ENCODE measurements at regions not wholly inside any gene's neighbourhood (a gene's known extent, or its start where the extent isn't known, plus 50 kb on each side); places are given as distances from the start of the nearest gene placed in this dataset.
"Not testable (repeated sequence)": the region's sequence is repeated elsewhere in the genome, so short reads cannot be mapped to it uniquely, and the experiment has no call there.

- no peaks in the 10 kb centered on the region for H3K27me3 ChIP-seq (replicated peaks; ENCODE audit: insufficient read depth)
- no peak overlapping the region for H3K4me3 ChIP-seq
- TF ChIP-seq CTCF (IDR thresholded peaks at IDR 0.05): no peak
- no peaks in the 10 kb centered on the region for H3K36me3 ChIP-seq
- ATAC-seq (ENCODE audit: insufficient number of reproducible peaks, low FRiP score, low read depth) (no peak), DNase-seq (ENCODE audit: low spot score) (no peak)
- H3K9me3 ChIP-seq: no peaks in the 10 kb centered on the region
- H3K4me1 ChIP-seq (ENCODE audit: control insufficient read depth in 1 of 2, low read depth in 2 of 2): no peaks in the 10 kb centered on the region
- no peak overlapping the region for H3K27ac ChIP-seq
These were observed 617.0 kb upstream of the CBLB start for GRCh38 chr3:106485802-106486201.

GRCh38 chr3:106486945-106487639, 618.3 kb upstream of the CBLB start:
- H3K4me1 ChIP-seq (ENCODE audit: control insufficient read depth in 1 of 2, low read depth in 2 of 2); H3K36me3 ChIP-seq; H3K27ac ChIP-seq; DNase-seq (ENCODE audit: low spot score); H3K4me3 ChIP-seq; H3K27me3 ChIP-seq (replicated peaks; ENCODE audit: insufficient read depth); ATAC-seq (ENCODE audit: insufficient number of reproducible peaks, low FRiP score, low read depth); H3K9me3 ChIP-seq: not testable (repeated sequence)

- no peaks in the 10 kb centered on the region for H3K9me3 ChIP-seq
- H3K36me3 ChIP-seq: no peaks in the 10 kb centered on the region
- H3K4me1 ChIP-seq (ENCODE audit: control insufficient read depth in 1 of 2, low read depth in 2 of 2): no peaks in the 10 kb centered on the region
- DNase-seq (ENCODE audit: low spot score) (no peak), ATAC-seq (ENCODE audit: insufficient number of reproducible peaks, low FRiP score, low read depth) (no peak)
- no peak overlapping the region for H3K27ac ChIP-seq
- H3K27me3 ChIP-seq (replicated peaks; ENCODE audit: insufficient read depth): no peaks in the 10 kb centered on the region
- TF ChIP-seq CTCF (IDR thresholded peaks at IDR 0.05): no peak
- no peak overlapping the region for H3K4me3 ChIP-seq
These were observed 619.5 kb upstream of the CBLB start for GRCh38 chr3:106488331-106488730.

GRCh38 chr3:106491796-106492195, 623.0 kb upstream of the CBLB start:
- no peak overlapping the region for H3K4me3 ChIP-seq
- no peaks in the 10 kb centered on the region for H3K27me3 ChIP-seq (replicated peaks; ENCODE audit: insufficient read depth)
- H3K9me3 ChIP-seq: no peaks in the 10 kb centered on the region
- no peak for DNase-seq (ENCODE audit: low spot score)
- no peak for TF ChIP-seq CTCF (IDR thresholded peaks at IDR 0.05)
- H3K27ac ChIP-seq: no peak overlapping the region
- no peak for ATAC-seq (ENCODE audit: insufficient number of reproducible peaks, low FRiP score, low read depth)
- no peaks in the 10 kb centered on the region for H3K36me3 ChIP-seq
- no peaks in the 10 kb centered on the region for H3K4me1 ChIP-seq (ENCODE audit: control insufficient read depth in 1 of 2, low read depth in 2 of 2)

- Histone ChIP-seq H3K4me3 (no peak overlapping the region), H3K4me1 (ENCODE audit: control insufficient read depth in 1 of 2, low read depth in 2 of 2) (no peaks in the 10 kb centered on the region), H3K9me3 (no peaks in the 10 kb centered on the region), H3K36me3 (no peaks in the 10 kb centered on the region), H3K27me3 (replicated peaks; ENCODE audit: insufficient read depth) (no peaks in the 10 kb centered on the region), H3K27ac (no peak overlapping the region)
- no peak for ATAC-seq (ENCODE audit: insufficient number of reproducible peaks, low FRiP score, low read depth)
- no peak for DNase-seq (ENCODE audit: low spot score)
- TF ChIP-seq CTCF (IDR thresholded peaks at IDR 0.05): no peak
These were observed 639.6 kb upstream of the CBLB start for GRCh38 chr3:106508331-106508893.

- no peak overlapping the region for H3K27ac ChIP-seq
- no peak for TF ChIP-seq CTCF (IDR thresholded peaks at IDR 0.05)
- no peaks in the 10 kb centered on the region for H3K4me1 ChIP-seq (ENCODE audit: control insufficient read depth in 1 of 2, low read depth in 2 of 2)
- no peak overlapping the region for H3K4me3 ChIP-seq
- no peak for DNase-seq (ENCODE audit: low spot score)
- no peaks in the 10 kb centered on the region for H3K9me3 ChIP-seq
- H3K27me3 ChIP-seq (replicated peaks; ENCODE audit: insufficient read depth): no peaks in the 10 kb centered on the region
- no peak for ATAC-seq (ENCODE audit: insufficient number of reproducible peaks, low FRiP score, low read depth)
- no peaks in the 10 kb centered on the region for H3K36me3 ChIP-seq
These were observed 641.4 kb upstream of the CBLB start for GRCh38 chr3:106510206-106510605.
